Upper lobe of right lung (tissue), 1 donor: ENCODE measurements at regions not wholly inside any gene's neighbourhood (a gene's known extent, or its start where the extent isn't known, plus 50 kb on each side); places are given as distances from the start of the nearest gene placed in this dataset.

Source experiments
- ATAC-seq: fragments of 200-7000 bp; cut with Tn5 transposase; one replicate; pipeline ENCODE4 v1.9.1; 2020; ENCODE audit warnings: mild to moderate bottlenecking, moderate library complexity
- DNase-seq: peaks from one replicate; pipeline ENCODE4 v3.0.0-alpha.2; 2020
- H3K27ac ChIP-seq: fragments of 200-600 bp; one replicate; pipeline ENCODE4 v1.8.0; 2022
- H3K27me3 ChIP-seq: fragments of 200-600 bp; one replicate; pipeline ENCODE4 v1.8.0; 2022; ENCODE audit warnings: mild to moderate bottlenecking
- H3K36me3 ChIP-seq: fragments of 200-600 bp; one replicate; pipeline ENCODE4 v1.8.0; 2022
- H3K4me1 ChIP-seq: fragments of 200-600 bp; one replicate; pipeline ENCODE4 v1.8.0; 2022
- H3K4me3 ChIP-seq: fragments of 200-600 bp; one replicate; pipeline ENCODE4 v1.8.0; 2022; ENCODE audit warnings: mild to moderate bottlenecking
- H3K9me3 ChIP-seq: fragments of 200-600 bp; one replicate; pipeline ENCODE4 v1.8.0; 2022
- intact Hi-C: fragments of 100-400 bp; cut with DNase I; formaldehyde crosslinking; loops from one replicate; pipeline ENCODE4 v1.11.0; 2022
- TF ChIP-seq, protein P1 (sequence below): fragments of 200-600 bp; IDR thresholded peaks from one replicate; pipeline ENCODE4 v1.8.0; 2022; ENCODE audit warnings: antibody characterized with exemption
- donor health status: DM: no; HTN: yes; CAD: no; lungs with severe emphysema.

- intact Hi-C loops, result no loop called here
- ATAC-seq (no peak), DNase-seq (no peak)
- H3K4me3 ChIP-seq, result no peak overlapping the region
- H3K9me3 ChIP-seq, result no peaks in the 10 kb centered on the region
- no peaks in the 10 kb centered on the region for H3K4me1 ChIP-seq
- H3K27me3 ChIP-seq, result no peaks in the 10 kb centered on the region
- H3K27ac ChIP-seq, result no peak overlapping the region
- TF ChIP-seq, protein P1, sequence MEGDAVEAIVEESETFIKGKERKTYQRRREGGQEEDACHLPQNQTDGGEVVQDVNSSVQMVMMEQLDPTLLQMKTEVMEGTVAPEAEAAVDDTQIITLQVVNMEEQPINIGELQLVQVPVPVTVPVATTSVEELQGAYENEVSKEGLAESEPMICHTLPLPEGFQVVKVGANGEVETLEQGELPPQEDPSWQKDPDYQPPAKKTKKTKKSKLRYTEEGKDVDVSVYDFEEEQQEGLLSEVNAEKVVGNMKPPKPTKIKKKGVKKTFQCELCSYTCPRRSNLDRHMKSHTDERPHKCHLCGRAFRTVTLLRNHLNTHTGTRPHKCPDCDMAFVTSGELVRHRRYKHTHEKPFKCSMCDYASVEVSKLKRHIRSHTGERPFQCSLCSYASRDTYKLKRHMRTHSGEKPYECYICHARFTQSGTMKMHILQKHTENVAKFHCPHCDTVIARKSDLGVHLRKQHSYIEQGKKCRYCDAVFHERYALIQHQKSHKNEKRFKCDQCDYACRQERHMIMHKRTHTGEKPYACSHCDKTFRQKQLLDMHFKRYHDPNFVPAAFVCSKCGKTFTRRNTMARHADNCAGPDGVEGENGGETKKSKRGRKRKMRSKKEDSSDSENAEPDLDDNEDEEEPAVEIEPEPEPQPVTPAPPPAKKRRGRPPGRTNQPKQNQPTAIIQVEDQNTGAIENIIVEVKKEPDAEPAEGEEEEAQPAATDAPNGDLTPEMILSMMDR, result peak; percentile 23
- no peaks in the 10 kb centered on the region for H3K36me3 ChIP-seq
Measured at GRCh38 chr5:68745448-68745847, 348.4 kb upstream of the SLC30A5 start.

- H3K4me1 ChIP-seq, result no peaks in the 10 kb centered on the region
- DNase-seq (no peak), ATAC-seq (no peak)
- no peak overlapping the region for H3K27ac ChIP-seq
- H3K9me3 ChIP-seq, result no peaks in the 10 kb centered on the region
- intact Hi-C loops, result no loop called here
- TF ChIP-seq, protein P1, result no peak
- H3K36me3 ChIP-seq, result no peaks in the 10 kb centered on the region
- no peaks in the 10 kb centered on the region for H3K27me3 ChIP-seq
- no peak overlapping the region for H3K4me3 ChIP-seq
Measured at GRCh38 chr5:68746220-68746619, 347.6 kb upstream of the SLC30A5 start.

GRCh38 chr5:68746643-68747420 lies 347.0 kb upstream of the SLC30A5 start:
- Histone ChIP-seq H3K36me3 (no peaks in the 10 kb centered on the region), H3K27me3 (no peaks in the 10 kb centered on the region), H3K4me3 (no peak overlapping the region), H3K27ac (no peak overlapping the region), H3K9me3 (no peaks in the 10 kb centered on the region), H3K4me1 (no peaks in the 10 kb centered on the region)
- no peak for ATAC-seq
- TF ChIP-seq, protein P1, result no peak
- no peak for DNase-seq
- intact Hi-C loops, result no loop called here

DNA sequence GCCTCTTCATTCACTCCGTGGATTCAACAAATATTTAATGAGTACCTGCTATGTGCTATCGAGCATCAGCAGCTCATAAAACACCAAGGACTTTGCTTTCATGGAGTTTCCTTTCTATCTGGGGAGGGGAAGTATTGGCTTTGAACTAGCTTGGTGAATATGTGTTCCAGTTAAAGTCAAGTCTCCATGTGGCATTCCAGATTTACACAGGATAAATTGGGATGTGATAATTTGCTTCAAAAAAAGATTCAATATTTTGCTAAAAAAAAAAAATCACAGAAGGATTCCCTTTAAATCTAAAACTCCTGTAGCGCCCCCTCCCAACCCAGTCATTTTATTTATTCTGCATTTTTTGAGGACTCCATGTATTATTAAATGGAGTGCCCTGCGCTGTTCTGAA lies 346.3 kb upstream of the SLC30A5 start:
- Histone ChIP-seq H3K36me3 (no peaks in the 10 kb centered on the region), H3K27ac (no peak overlapping the region), H3K4me3 (no peak overlapping the region), H3K4me1 (no peaks in the 10 kb centered on the region), H3K9me3 (no peaks in the 10 kb centered on the region), H3K27me3 (no peaks in the 10 kb centered on the region)
- intact Hi-C loops, result no loop called here
- TF ChIP-seq, protein P1, result no peak
- ATAC-seq, result no peak
- no peak for DNase-seq

DNA sequence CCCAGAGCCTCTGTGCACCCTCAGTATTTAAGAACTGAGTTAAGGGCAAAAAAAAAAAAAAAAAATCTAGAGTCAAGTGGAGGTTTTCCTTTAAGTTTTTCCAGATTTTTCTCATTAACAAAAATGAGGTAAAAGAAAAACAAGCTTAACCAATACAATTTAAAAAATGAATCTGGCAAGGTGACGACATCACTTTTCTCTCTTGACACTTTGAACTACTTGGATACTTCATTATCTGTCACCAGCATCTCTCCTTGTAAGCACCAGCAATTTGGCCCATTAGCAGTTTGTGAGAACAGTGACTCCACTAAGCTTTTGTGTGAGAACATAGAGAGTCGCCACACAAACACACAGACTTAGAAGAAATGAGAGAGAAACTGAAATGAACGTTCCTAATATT lies 345.7 kb upstream of the SLC30A5 start:
- no peaks in the 10 kb centered on the region for H3K36me3 ChIP-seq
- no peaks in the 10 kb centered on the region for H3K4me1 ChIP-seq
- no peak overlapping the region for H3K4me3 ChIP-seq
- no peak overlapping the region for H3K27ac ChIP-seq
- intact Hi-C loops, result no loop called here
- TF ChIP-seq, protein P1, result no peak
- DNase-seq (no peak), ATAC-seq (no peak)
- no peaks in the 10 kb centered on the region for H3K9me3 ChIP-seq
- no peaks in the 10 kb centered on the region for H3K27me3 ChIP-seq
